ENCODE measurements at regions not wholly inside any gene's neighbourhood (a gene's known extent, or its start where the extent isn't known, plus 50 kb on each side); places are given as distances from the start of the nearest gene placed in this dataset.

GRCh38 chr4:35872273-35872672, 372.0 kb downstream of the ARAP2 start:
- no peak for TF ChIP-seq CTCF (IDR thresholded peaks at IDR 0.05; ENCODE audit: insufficient read depth, low read length, missing control alignments)
- POLR2A ChIA-PET = no interaction called here
- H3K4me3 ChIP-seq (ENCODE audit: low read depth, low read length) = no peak overlapping the region
- DNase-seq (ENCODE audit: low read depth, low spot score) = no peak
- CTCF ChIA-PET = no interaction called here

- POLR2A ChIA-PET = no interaction called here
- TF ChIP-seq CTCF (IDR thresholded peaks at IDR 0.05; ENCODE audit: insufficient read depth, low read length, missing control alignments) = no peak
These were observed 364.8 kb downstream of the ARAP2 start for GRCh38 chr4:35879479-35879878.

GRCh38 chr4:35883108-35883507, 361.2 kb downstream of the ARAP2 start:
- TF ChIP-seq CTCF (IDR thresholded peaks at IDR 0.05; ENCODE audit: insufficient read depth, low read length, missing control alignments) = no peak
- POLR2A ChIA-PET = no interaction called here

More at GRCh38 chr4:35879479-35879878, 364.8 kb downstream of the ARAP2 start:
- DNase-seq (ENCODE audit: low read depth, low spot score) = no peak
- no peak overlapping the region for H3K4me3 ChIP-seq (ENCODE audit: low read depth, low read length)
- CTCF ChIA-PET = no interaction called here

GRCh38 chr4:35884714-35885480, 359.4 kb downstream of the ARAP2 start:
- CTCF ChIA-PET = no interaction called here
- DNase-seq (ENCODE audit: low read depth, low spot score) = no peak
- no peak overlapping the region for H3K4me3 ChIP-seq (ENCODE audit: low read depth, low read length)
- TF ChIP-seq CTCF (IDR thresholded peaks at IDR 0.05; ENCODE audit: insufficient read depth, low read length, missing control alignments) = no peak
- POLR2A ChIA-PET = no interaction called here

More at GRCh38 chr4:35883108-35883507, 361.2 kb downstream of the ARAP2 start:
- CTCF ChIA-PET = no interaction called here
- DNase-seq (ENCODE audit: low read depth, low spot score) = no peak
- H3K4me3 ChIP-seq (ENCODE audit: low read depth, low read length) = no peak overlapping the region

GRCh38 chr4:35897808-35898207, 346.5 kb downstream of the ARAP2 start:
- POLR2A ChIA-PET = no interaction called here
- DNase-seq (ENCODE audit: low read depth, low spot score) = no peak
- CTCF ChIA-PET = no interaction called here

More at GRCh38 chr4:35897808-35898207, 346.5 kb downstream of the ARAP2 start:
- H3K4me3 ChIP-seq (ENCODE audit: low read depth, low read length) = no peak overlapping the region
- TF ChIP-seq CTCF (IDR thresholded peaks at IDR 0.05; ENCODE audit: insufficient read depth, low read length, missing control alignments) = no peak
